ENCODE measurements at regions not wholly inside any gene's neighbourhood (a gene's known extent, or its start where the extent isn't known, plus 50 kb on each side); places are given as distances from the start of the nearest gene placed in this dataset.

DNA sequence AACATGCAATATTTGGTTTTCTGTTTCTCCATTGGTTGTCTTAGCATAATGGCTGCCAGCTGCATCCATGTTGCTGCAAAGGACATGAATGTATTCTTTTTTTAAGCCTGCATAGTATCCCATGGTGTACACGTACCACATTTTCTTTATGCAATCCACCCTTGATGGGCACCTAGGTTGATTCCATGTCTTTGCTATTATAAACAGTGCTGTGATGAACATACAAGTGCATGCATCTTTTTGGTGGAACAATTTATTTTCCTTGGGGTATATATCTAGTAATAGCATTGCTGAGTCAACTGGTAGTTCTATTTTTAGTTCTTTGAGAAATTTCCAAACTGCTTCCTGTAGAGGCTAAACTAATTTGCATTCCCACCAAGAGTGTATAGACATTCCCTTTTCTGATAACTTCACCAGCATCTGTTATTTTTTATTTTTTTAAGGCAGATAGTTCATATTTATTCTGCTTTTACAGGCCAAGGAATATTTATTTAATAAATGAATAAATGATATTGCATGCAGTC lies 62.4 kb upstream of the NPHP3 start:
- BruUV-seq (replicated peaks): no TSS peak
- no peaks in the 10 kb centered on the region; a peak in 4 of 5 replicates for H3K4me1 ChIP-seq (replicated peaks in 1 of 2; ENCODE audit: control insufficient read depth in 2 of 2, insufficient read depth in 2 of 2, low read length in 2 of 2)
- no peak overlapping the region for H2AFZ ChIP-seq (ENCODE audit: low read depth, low read length)
- FAIRE-seq (no peak), DNase-seq (ENCODE audit: extremely low read depth in 1 of 4, low spot score in 3 of 4) (no peak), ATAC-seq (no peak)
- intact Hi-C loops (cut with micrococcal nuclease): no loop called here
- no peak for TF ChIP-seq SMAD3 (CRISPR knock-in tag; conservative IDR thresholded peaks at IDR 0.05)
- TF ChIP-seq, protein P1, sequence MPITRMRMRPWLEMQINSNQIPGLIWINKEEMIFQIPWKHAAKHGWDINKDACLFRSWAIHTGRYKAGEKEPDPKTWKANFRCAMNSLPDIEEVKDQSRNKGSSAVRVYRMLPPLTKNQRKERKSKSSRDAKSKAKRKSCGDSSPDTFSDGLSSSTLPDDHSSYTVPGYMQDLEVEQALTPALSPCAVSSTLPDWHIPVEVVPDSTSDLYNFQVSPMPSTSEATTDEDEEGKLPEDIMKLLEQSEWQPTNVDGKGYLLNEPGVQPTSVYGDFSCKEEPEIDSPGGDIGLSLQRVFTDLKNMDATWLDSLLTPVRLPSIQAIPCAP (CRISPR knock-in tag; IDR thresholded peaks at IDR 0.05; ENCODE audit: borderline replicate concordance): no peak
- TF ChIP-seq JUN (IDR thresholded peaks at IDR 0.05; ENCODE audit: borderline replicate concordance, low read depth, low read length): no peak
- no peak for TF ChIP-seq JUN (CRISPR knock-in tag; IDR thresholded peaks at IDR 0.05; ENCODE audit: borderline replicate concordance)
- no peak for TF ChIP-seq L3MBTL2 (IDR thresholded peaks at IDR 0.05)
- TF ChIP-seq EWSR1 (IDR thresholded peaks at IDR 0.05; ENCODE audit: borderline replicate concordance, low read depth, partially characterized antibody): no peak
- TF ChIP-seq PCBP1 (IDR thresholded peaks at IDR 0.05; ENCODE audit: low read depth, low read length, poor library complexity, severe bottlenecking): no peak
- TF ChIP-seq RBM34 (IDR thresholded peaks at IDR 0.05; ENCODE audit: borderline replicate concordance, insufficient read depth, low read length): no peak
- no peak for TF ChIP-seq TARDBP (IDR thresholded peaks at IDR 0.05)
- TF ChIP-seq MEIS2 (IDR thresholded peaks at IDR 0.05; ENCODE audit: partially characterized antibody): no peak
- TF ChIP-seq TGIF2 (CRISPR knock-in tag; IDR thresholded peaks at IDR 0.05): no peak
- no peak for TF ChIP-seq MXI1 (IDR thresholded peaks at IDR 0.05; ENCODE audit: low read depth, low read length)
- no peak for TF ChIP-seq CBX5 (IDR thresholded peaks at IDR 0.05; ENCODE audit: borderline replicate concordance, low read depth)
- no peak for TF ChIP-seq ZBED1 (IDR thresholded peaks at IDR 0.05)
- H3K79me2 ChIP-seq (ENCODE audit: control insufficient read depth, insufficient read depth, low read length): no peaks in the 10 kb centered on the region
- CTCF ChIA-PET (ENCODE audit: low intra/inter-chr PET ratio): no interaction called here
- H3K4me2 ChIP-seq (ENCODE audit: insufficient read depth, low read length): no peak overlapping the region
- no peak overlapping the region for H3K4me3 ChIP-seq
- no peaks in the 10 kb centered on the region for H3K36me3 ChIP-seq (ENCODE audit: control insufficient read depth, insufficient read depth, low read length)
- WGBS (ENCODE audit: insufficient coverage, low coverage, missing lambda C conversion rate): 58% methylated on average over 1 of the region's 1 CpG
- no peaks in the 10 kb centered on the region for H3K9me1 ChIP-seq (ENCODE audit: control insufficient read depth, insufficient read depth, low read length)
- H3K9me3 ChIP-seq (replicated peaks; ENCODE audit: control insufficient read depth, insufficient read depth, low read depth, low read length): no peaks in the 10 kb centered on the region
- no peak overlapping the region for H3K9ac ChIP-seq (ENCODE audit: insufficient read depth in 1 of 2, low read depth in 2 of 2, low read length in 2 of 2)
- no peaks in the 10 kb centered on the region for H3K27me3 ChIP-seq (ENCODE audit: control insufficient read depth in 2 of 2, insufficient read depth in 2 of 2, low read length in 2 of 2)
- no peak overlapping the region for H3K27ac ChIP-seq (ENCODE audit: extremely low read depth, low read depth, low read length)
- POLR2A ChIA-PET: no interaction called here
- in situ Hi-C loops (cut with MboI): no loop called here
- H4K20me1 ChIP-seq (replicated peaks; ENCODE audit: control insufficient read depth, insufficient read depth, low read length): no peaks in the 10 kb centered on the region
